Colon (tissue), 2 donors: ENCODE measurements at regions not wholly inside any gene's neighbourhood (a gene's known extent, or its start where the extent isn't known, plus 50 kb on each side); places are given as distances from the start of the nearest gene placed in this dataset.
A peak's percentile ranks its signal among the peaks of the same experiment; 100 is the strongest.
"Not testable (repeated sequence)": the region's sequence is repeated elsewhere in the genome, so short reads cannot be mapped to it uniquely, and the experiment has no call there.

Source experiments
- FAIRE-seq: peaks from 2 replicates; lab custom pipeline; 2012; peaks lifted over from hg19 to GRCh38; lab: Jason Lieb, UNC
- donor health status: control.
- donor health status: control.

DNA sequence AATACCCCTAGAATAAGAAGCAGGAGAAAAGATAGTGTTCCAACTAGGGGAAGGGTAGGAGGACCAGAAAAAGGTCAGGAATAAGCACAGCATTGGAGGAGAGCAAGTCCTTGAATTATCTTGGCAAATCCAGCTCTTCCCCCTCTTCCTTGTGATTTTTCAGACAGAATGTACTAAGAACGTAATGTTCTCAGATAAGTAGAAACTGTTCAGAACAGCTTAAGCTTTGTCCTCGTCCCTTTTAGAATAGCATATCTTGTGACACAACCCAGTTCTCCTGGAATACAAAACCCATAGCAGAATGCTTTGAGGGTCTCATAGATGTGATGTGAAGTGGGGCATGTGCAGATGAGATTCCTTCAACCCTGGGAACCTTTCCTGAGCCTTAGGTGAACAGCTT lies 97.4 kb downstream of the EMB start:
- FAIRE-seq = no peak

DNA sequence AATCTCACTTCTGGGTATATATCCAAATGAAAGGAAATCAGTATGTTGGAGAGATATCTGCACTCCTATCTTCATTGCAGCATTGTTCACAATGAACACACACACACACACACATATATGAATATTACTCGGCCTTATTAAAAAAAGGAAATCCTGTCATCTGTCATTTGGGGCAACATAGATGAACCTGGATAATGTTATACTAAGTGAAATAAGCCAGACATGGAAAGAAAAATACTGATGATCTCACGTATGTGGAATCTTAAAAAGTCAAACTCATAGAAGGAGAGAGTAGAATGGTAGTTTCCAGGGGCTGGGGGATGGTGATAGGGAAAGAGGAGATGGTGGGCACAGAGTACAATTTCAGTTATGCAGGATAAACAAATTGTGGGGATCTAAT lies 100.3 kb downstream of the EMB start:
- FAIRE-seq = no peak

DNA sequence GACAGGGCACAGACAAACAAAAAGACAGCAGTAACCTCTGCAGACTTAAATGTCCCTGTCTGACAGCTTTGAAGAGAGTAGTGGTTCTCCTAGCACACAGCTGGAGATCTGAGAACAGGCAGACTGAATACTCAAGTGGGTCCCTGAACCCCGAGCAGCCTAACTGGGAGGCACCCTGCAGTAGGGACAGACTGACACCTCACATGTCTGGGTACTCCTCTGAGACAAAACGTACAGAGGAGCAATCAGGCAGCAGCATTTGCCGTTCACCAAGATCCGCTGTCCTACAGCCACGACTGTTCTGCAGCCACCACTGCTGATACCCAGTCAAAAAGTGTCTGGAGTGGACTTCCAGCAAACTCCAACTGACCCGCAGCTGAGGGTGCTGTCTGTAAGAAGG lies 110.5 kb downstream of the EMB start:
- FAIRE-seq = not testable (repeated sequence)

DNA sequence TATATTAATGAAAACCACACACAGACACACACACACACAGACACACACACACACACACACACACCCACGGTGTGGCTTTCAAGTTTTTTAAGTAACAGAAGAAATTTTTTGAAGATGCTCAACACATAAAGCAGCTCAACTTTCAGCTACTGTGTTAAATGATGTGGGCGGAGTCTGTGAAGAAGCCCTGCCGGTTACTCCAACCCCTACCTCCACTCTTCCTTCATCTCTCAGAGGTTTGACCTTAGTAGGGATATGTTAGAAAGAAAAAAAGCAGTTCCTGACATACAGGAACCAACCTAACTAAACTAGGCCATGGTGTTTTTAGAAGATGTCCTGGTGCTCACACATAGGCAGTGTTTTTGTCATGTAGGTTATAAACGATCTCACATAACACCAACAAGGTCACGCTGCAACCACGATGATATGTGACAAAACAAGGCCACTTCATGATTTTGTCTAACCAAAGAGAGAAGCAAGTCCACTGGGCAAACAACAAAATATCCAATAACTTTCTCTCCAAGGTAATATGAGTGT lies 112.8 kb downstream of the EMB start:
- no peak for FAIRE-seq

DNA sequence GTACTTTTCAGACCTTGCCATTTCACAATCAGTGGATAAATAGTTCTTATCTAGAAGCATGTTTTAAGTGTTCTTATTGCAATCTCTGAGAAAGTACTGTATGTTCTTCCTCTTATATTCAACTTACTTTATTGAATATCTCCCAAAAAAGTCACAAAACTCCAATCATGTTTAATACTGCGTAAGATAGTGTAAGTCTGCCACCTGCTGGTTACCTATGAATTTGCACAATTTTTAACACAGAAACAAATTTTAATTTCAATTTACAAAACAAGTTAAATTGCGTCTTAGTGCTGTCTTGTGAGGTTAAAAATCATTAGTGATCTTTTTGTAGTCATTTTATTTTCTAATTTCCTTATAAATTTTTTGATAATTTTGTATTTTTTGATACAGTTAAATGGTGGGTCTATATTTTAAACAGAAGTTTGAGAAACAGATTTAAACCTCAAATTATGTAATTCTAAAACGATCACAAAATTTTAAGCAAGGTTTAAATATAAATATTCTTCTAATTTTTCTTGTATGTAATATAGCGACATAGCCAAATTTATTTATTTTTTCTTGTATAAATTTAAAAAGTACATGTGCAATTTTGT lies 115.8 kb downstream of the EMB start:
- FAIRE-seq = peak; percentile 73

DNA sequence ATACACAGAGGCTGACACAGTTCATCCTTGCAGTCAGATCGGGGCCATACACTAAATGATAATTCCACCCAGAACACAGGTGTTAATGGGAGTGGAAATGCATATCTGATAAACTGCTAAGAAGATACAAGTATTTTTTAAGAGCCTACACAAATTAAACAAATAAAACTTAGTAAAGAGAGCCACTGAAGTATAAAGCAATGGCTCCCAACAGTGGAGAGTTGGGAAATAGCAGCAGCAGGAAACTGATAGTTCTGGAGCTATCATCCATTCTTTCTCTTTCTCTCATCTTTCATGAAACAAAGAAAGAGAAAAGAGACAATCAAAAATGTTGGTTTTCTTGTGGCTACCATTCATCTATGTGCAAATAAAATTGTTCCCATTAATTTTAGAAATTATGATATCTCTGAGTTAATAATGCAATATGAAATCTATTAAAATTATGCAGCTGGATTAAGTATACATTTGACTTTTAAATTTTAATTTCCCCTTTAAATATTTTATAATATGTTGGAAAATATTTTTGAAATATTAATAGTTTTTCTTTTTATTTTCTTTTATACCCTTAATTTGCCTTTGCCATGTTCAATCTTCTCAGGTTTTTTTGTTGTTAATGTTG lies 120.8 kb downstream of the EMB start:
- no peak for FAIRE-seq

DNA sequence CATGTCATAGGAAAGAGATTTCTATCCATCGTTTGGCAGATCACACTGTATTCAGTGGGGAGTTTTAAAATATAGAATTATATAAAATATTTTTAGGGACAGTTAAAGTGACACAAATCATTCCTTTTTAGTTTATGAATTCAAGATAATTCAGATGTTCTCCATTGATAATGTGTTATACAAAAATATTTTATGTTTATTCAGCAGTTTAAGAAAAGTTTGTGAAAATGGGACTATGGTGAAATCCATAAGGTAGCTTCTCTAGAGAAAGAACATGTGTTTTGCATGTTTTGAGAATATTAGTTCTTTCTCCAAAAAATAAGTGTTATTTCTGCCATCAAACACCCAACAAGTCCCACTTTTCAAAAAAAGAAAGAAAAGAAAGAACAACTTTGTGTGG lies 122.9 kb downstream of the EMB start:
- no peak for FAIRE-seq

DNA sequence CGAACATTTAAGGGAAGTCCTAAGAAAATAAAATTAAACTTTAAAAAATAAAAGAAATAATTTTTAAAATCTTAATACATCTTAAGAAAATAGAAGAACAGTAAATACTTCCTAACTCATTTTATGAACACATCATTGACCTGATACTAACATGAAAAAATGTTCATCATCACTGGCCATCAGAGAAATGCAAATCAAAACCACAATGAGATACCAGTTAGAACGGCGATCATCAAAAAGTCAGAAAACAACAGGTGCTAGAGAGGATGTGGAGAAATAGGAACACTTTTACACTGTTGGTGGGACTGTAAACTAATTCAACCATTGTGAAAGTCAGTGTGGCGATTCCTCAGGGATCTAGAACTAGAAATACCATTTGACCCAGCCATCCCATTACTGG lies 134.6 kb downstream of the EMB start:
- FAIRE-seq = peak; percentile 77

DNA sequence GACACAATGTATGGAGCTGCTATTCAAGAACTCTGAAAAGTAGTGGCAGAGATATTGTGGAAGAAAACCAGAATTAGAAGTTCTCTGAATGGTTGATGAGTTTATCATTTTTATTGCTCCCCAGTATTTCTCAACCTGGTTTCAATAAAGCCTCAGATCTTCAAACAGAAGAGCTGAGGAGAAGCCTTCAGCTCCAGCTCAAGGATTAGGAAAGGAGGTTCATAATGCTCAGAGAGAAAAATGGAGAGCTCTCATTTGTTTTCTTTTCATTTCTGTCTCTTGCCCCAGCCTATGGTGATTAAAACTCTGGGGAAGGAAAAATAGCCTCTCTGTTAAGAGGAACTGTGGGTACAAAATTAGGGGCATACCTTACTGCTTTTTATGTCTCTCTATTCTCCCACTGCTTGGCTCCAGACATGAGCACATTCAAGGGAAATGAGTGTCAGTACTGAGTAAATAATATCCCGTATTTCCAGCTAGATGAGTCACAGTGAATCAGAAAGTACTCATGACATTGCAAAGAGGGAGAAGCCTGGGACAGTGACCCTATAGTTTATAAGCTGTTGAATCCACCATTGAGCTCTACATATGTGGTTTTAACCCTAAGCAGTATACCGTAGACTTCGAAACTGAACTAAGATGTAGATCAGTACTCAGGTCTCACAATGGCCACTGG lies 138.1 kb downstream of the EMB start:
- no peak for FAIRE-seq

DNA sequence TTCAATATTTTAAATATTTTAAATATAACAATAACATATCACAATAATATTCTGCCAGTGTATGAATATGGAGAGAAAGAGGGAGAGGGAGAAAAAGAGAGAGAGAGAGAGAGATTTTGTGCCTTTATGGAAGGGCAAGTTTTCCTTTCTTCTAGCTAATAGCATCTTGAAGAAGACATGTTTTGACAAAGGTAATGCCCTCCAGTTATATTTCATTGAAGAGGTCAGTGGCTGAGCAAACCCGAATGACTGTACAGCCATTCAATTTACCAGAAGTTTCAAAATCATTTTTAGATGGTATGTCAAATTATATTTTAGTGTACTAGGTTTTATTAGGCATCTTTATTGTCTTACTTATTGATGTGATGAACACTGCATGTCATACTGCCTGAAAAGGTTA lies 139.3 kb downstream of the EMB start:
- FAIRE-seq = no peak

DNA sequence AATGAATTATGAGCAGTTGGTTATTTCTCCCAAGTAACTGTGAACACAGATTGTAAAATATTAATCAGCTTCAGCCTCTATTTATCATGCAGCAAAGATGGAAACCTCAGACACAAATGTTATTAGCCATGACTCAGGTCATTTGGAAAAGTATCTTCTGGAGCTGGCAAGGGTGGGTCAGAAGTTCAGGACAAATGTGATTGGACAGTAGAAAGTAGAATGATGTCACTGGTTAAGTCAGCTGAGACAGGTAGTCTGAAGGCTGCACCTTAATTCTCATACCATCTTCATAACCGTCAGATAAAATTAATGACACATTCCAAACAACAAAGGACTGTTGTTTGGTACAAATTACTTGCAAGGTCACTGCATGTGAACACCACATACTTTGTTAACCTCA lies 140.2 kb downstream of the EMB start:
- no peak for FAIRE-seq

DNA sequence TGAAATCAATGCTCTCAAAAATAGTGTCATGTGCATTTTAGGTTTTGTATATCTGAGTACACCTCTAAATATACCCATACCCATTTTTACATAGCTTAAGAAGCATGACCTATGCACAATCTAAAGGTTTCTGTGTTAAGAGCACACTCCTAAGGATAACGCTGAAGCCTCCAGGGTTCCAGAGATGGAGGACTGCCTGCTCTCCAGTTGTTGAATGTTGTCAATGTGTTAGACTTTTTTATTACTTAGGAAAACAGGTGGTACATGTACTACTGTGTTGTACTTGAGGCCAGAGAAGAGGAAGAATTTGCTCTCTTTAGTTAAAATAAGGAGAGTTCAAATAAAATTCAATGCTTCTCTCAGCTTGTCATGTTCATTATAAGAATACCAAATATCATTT lies 141.2 kb downstream of the EMB start:
- FAIRE-seq = no peak

DNA sequence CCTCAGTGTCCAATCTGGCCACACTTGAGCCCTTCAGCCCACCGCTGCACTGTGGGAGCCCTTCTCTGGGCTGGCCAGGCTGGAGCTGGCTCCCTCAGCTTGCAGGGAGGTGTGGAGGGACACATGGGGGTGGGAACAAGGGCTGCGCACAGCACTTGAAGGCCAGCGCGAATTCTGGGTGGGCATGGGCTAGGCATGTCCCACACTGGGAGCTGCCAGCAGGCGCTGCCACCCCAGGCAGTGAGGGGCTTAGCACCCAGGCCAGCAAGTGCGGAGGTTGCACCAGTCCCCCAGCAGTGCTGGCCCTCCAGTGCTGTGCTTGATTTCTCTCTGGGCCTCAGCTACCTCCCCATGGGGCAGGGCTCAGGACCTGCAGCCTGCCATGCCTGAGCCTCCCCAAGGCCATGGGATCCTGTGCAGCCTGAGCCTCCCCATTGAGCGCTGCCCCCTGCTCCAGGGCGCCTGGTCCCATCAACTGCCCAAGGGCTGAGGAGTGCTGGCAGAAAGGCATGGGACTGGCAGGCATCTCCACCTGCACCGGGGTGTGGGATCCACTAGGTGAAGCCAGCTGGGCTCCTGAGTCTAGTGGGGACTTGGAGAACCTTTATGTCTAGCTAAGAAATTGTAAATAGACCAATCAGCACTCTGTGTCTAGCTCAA lies 148.2 kb downstream of the EMB start:
- FAIRE-seq = no peak

DNA sequence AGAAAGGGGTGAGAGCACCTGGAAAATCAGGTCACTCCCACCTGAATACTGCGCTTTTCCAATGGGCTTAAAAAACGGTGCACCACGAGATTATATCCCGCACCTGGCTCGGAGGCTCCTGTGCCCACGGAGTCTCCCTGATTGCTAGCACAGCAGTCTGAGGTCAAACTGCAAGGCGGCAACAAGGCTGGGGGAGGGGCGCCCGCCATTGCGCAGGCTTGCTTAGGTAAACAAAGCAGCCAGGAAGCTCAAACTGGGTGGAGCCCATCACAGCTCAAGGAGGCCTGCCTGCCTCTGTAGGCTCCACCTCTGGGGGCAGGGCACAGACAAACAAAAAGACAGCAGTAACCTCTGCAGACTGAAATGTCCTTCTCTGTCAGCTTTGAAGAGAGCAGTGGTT lies 160.6 kb downstream of the EMB start:
- not testable (repeated sequence) for FAIRE-seq
